ENCODE measurements at regions not wholly inside any gene's neighbourhood (a gene's known extent, or its start where the extent isn't known, plus 50 kb on each side); places are given as distances from the start of the nearest gene placed in this dataset.
"Not testable (repeated sequence)": the region's sequence is repeated elsewhere in the genome, so short reads cannot be mapped to it uniquely, and the experiment has no call there.

- no peak for DNase-seq (ENCODE audit: low read depth, low spot score)
- in situ Hi-C loops (cut with HindIII; ENCODE audit: low pct_unique_long_range_greater_than_20kb, low sequenced_read_pairs), result no loop called here
These were observed 74.9 kb downstream of the ALG10 start for GRCh38 chr12:34097213-34097612.

GRCh38 chr12:34105392-34105933 is 83.2 kb downstream of the ALG10 start:
- DNase-seq (ENCODE audit: low read depth, low spot score), result no peak
- in situ Hi-C loops (cut with HindIII; ENCODE audit: low pct_unique_long_range_greater_than_20kb, low sequenced_read_pairs), result no loop called here

- in situ Hi-C loops (cut with HindIII; ENCODE audit: low pct_unique_long_range_greater_than_20kb, low sequenced_read_pairs), result no loop called here
- no peak for DNase-seq (ENCODE audit: low read depth, low spot score)
These were observed 83.9 kb downstream of the ALG10 start for GRCh38 chr12:34106172-34106571.

- in situ Hi-C loops (cut with HindIII; ENCODE audit: low pct_unique_long_range_greater_than_20kb, low sequenced_read_pairs), result no loop called here
- DNase-seq (ENCODE audit: low read depth, low spot score), result no peak
These were observed 84.7 kb downstream of the ALG10 start for GRCh38 chr12:34107016-34107415.

GRCh38 chr12:34107781-34108404 is 85.6 kb downstream of the ALG10 start:
- no peak for DNase-seq (ENCODE audit: low read depth, low spot score)
- in situ Hi-C loops (cut with HindIII; ENCODE audit: low pct_unique_long_range_greater_than_20kb, low sequenced_read_pairs), result no loop called here

- no peak for DNase-seq (ENCODE audit: low read depth, low spot score)
- in situ Hi-C loops (cut with HindIII; ENCODE audit: low pct_unique_long_range_greater_than_20kb, low sequenced_read_pairs), result no loop called here
These were observed 86.1 kb downstream of the ALG10 start for GRCh38 chr12:34108405-34108803.

GRCh38 chr12:34108967-34109366 is 86.7 kb downstream of the ALG10 start:
- no peak for DNase-seq (ENCODE audit: low read depth, low spot score)
- in situ Hi-C loops (cut with HindIII; ENCODE audit: low pct_unique_long_range_greater_than_20kb, low sequenced_read_pairs), result no loop called here

GRCh38 chr12:34109390-34109789 is 87.1 kb downstream of the ALG10 start:
- no peak for DNase-seq (ENCODE audit: low read depth, low spot score)
- in situ Hi-C loops (cut with HindIII; ENCODE audit: low pct_unique_long_range_greater_than_20kb, low sequenced_read_pairs), result no loop called here

GRCh38 chr12:34109909-34110531 is 87.7 kb downstream of the ALG10 start:
- DNase-seq (ENCODE audit: low read depth, low spot score); in situ Hi-C loops (cut with HindIII; ENCODE audit: low pct_unique_long_range_greater_than_20kb, low sequenced_read_pairs): not testable (repeated sequence)

- no peak for DNase-seq (ENCODE audit: low read depth, low spot score)
- in situ Hi-C loops (cut with HindIII; ENCODE audit: low pct_unique_long_range_greater_than_20kb, low sequenced_read_pairs), result no loop called here
These were observed 97.1 kb downstream of the ALG10 start for GRCh38 chr12:34119366-34119765.

GRCh38 chr12:34121360-34121759 is 99.1 kb downstream of the ALG10 start:
- in situ Hi-C loops (cut with HindIII; ENCODE audit: low pct_unique_long_range_greater_than_20kb, low sequenced_read_pairs), result no loop called here
- no peak for DNase-seq (ENCODE audit: low read depth, low spot score)

GRCh38 chr12:34123092-34123491 is 100.8 kb downstream of the ALG10 start:
- DNase-seq (ENCODE audit: low read depth, low spot score), result peak; percentile 72
- in situ Hi-C loops (cut with HindIII; ENCODE audit: low pct_unique_long_range_greater_than_20kb, low sequenced_read_pairs), result not testable (repeated sequence)

- in situ Hi-C loops (cut with HindIII; ENCODE audit: low pct_unique_long_range_greater_than_20kb, low sequenced_read_pairs), result no loop called here
- no peak for DNase-seq (ENCODE audit: low read depth, low spot score)
These were observed 102.3 kb downstream of the ALG10 start for GRCh38 chr12:34124608-34125007.

- in situ Hi-C loops (cut with HindIII; ENCODE audit: low pct_unique_long_range_greater_than_20kb, low sequenced_read_pairs), result no loop called here
- DNase-seq (ENCODE audit: low read depth, low spot score), result no peak
These were observed 103.9 kb downstream of the ALG10 start for GRCh38 chr12:34126239-34126641.

GRCh38 chr12:34126805-34127204 is 104.5 kb downstream of the ALG10 start:
- in situ Hi-C loops (cut with HindIII; ENCODE audit: low pct_unique_long_range_greater_than_20kb, low sequenced_read_pairs), result no loop called here
- DNase-seq (ENCODE audit: low read depth, low spot score), result no peak

- in situ Hi-C loops (cut with HindIII; ENCODE audit: low pct_unique_long_range_greater_than_20kb, low sequenced_read_pairs); DNase-seq (ENCODE audit: low read depth, low spot score): not testable (repeated sequence)
These were observed 105.1 kb downstream of the ALG10 start for GRCh38 chr12:34127379-34127778.

- no peak for DNase-seq (ENCODE audit: low read depth, low spot score)
- in situ Hi-C loops (cut with HindIII; ENCODE audit: low pct_unique_long_range_greater_than_20kb, low sequenced_read_pairs), result no loop called here
These were observed 120.1 kb downstream of the ALG10 start for GRCh38 chr12:34142430-34142829.

- in situ Hi-C loops (cut with HindIII; ENCODE audit: low pct_unique_long_range_greater_than_20kb, low sequenced_read_pairs), result no loop called here
- DNase-seq (ENCODE audit: low read depth, low spot score), result no peak
These were observed 128.7 kb downstream of the ALG10 start for GRCh38 chr12:34151019-34151418.

- DNase-seq (ENCODE audit: low read depth, low spot score), result no peak
- in situ Hi-C loops (cut with HindIII; ENCODE audit: low pct_unique_long_range_greater_than_20kb, low sequenced_read_pairs), result no loop called here
These were observed 141.1 kb downstream of the ALG10 start for GRCh38 chr12:34163443-34163842.

All from SK-MEL-5 (cell line).